ENCODE measurements at regions not wholly inside any gene's neighbourhood (a gene's known extent, or its start where the extent isn't known, plus 50 kb on each side); places are given as distances from the start of the nearest gene placed in this dataset.
A peak's percentile ranks its signal among the peaks of the same experiment; 100 is the strongest.
"Not testable (repeated sequence)": the region's sequence is repeated elsewhere in the genome, so short reads cannot be mapped to it uniquely, and the experiment has no call there.

DNA sequence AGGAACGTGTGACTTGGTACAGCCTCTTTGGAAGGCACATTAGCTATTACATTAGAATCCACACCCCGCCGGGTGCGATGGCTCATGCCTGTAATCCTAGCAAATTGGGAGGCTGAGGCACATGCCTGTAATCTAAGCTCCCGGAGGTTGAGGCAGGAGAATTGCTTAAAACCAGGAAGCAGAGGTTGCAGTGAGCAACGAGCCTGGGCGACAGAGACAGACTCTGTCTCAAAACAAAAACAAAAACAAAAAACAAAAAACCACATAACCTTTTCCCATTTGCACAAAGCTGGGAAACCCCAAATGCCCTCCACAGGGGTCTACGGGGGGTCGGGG is 82.7 kb upstream of the METTL9 start:
- ATAC-seq (ENCODE audit: low FRiP score in 2 of 2); H3K27ac ChIP-seq; H3K27me3 ChIP-seq; H3K4me3 ChIP-seq; H3K36me3 ChIP-seq; H3K9me3 ChIP-seq: not testable (repeated sequence)
- H3K4me1 ChIP-seq = peaks cover 22 to 52% (median 25%) of the 10 kb centered on the region in 4 donors
- DNase-seq = peak in 1 of 2 donors; percentile 15
- WGBS, 2 donors = 59 to 68% methylated on average over 7 of the region's 9 CpGs

DNA sequence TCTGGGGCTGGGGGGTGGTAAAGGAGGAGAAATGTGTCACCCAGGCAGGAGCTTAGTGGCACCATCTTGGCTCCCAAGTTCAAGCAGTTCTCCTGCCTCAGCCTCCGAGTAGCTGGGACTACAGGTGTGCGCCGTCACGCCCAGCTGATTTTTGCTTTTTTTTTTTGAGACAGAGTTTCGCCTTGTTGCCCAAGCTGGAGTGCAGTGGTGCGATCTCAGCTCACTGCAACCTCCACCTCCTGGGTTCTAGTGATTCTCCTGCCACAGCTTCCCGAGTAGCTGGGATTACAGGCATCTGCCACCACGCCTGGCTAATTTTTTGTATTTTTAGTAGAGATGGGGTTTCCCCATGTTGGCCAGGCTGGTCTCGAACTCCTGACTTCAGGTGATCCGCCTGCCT is 82.1 kb upstream of the METTL9 start:
- Histone ChIP-seq H3K4me3 (peak overlapping the region in 1 of 4 donors; percentile 23), H3K27ac (peak overlapping the region in 2 of 4 donors; percentile 54 to 55), H3K4me1 (peaks cover 16 to 46% (median 22%) of the 10 kb centered on the region in 4 donors)
- H3K9me3 ChIP-seq; DNase-seq; H3K27me3 ChIP-seq; H3K36me3 ChIP-seq; ATAC-seq (ENCODE audit: low FRiP score in 2 of 2): not testable (repeated sequence)
- 83 to 88% methylated on average over 8 to 10 of the region's 10 CpGs for WGBS, 2 donors

DNA sequence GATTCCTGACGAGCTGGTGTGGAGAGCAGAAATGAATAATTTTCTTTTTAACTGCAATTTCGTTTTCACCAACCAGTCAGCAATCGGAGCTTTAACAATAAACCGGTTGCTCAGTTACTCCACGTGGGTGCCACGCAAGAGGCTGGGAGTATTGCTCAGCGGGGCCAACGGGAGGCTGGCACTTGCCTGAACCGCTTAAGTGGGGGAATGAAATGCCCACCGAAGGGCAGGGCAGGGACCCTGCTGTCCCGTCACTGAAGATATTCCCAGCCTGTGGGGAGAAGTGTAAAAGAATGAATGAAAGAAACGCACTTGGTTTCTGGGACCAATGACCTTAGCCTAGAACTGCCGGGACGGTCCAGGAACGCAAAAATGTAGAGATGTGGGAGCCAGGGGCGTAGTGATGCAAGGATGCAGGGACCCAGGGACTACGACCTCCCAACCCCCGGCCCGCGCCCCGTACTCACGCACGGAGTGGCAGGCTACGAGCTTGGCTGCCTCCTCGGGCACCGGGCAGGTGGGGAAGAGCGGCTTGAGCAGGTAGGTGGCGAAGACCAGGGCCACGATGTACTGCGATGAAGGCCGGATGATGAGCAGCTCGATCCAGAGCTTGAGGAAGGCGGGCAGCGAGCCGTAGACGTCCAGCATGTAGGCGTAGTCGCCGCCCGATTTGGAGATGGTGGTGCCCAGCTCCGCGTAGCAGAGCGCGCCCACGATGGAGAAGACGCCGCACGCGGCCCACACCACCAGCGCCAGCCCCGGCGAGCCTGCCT is 79.8 kb upstream of the METTL9 start:
- not testable (repeated sequence) for H3K36me3 ChIP-seq, H3K9me3 ChIP-seq, H3K27me3 ChIP-seq
- WGBS, 2 donors = 0 to 1% methylated on average over 28 to 36 of the region's 52 CpGs
- Histone ChIP-seq H3K4me3 (peak overlapping the region; percentile 78 to 94 (median 84)), H3K27ac (peak overlapping the region; percentile 84 to 97 (median 90)), H3K4me1 (peaks cover 4 to 32% (median 10%) of the 10 kb centered on the region in 4 donors)
- ATAC-seq (ENCODE audit: low FRiP score in 2 of 2) = peak; percentile 41 to 43
- peak in 1 of 2 donors; percentile 89 for DNase-seq

DNA sequence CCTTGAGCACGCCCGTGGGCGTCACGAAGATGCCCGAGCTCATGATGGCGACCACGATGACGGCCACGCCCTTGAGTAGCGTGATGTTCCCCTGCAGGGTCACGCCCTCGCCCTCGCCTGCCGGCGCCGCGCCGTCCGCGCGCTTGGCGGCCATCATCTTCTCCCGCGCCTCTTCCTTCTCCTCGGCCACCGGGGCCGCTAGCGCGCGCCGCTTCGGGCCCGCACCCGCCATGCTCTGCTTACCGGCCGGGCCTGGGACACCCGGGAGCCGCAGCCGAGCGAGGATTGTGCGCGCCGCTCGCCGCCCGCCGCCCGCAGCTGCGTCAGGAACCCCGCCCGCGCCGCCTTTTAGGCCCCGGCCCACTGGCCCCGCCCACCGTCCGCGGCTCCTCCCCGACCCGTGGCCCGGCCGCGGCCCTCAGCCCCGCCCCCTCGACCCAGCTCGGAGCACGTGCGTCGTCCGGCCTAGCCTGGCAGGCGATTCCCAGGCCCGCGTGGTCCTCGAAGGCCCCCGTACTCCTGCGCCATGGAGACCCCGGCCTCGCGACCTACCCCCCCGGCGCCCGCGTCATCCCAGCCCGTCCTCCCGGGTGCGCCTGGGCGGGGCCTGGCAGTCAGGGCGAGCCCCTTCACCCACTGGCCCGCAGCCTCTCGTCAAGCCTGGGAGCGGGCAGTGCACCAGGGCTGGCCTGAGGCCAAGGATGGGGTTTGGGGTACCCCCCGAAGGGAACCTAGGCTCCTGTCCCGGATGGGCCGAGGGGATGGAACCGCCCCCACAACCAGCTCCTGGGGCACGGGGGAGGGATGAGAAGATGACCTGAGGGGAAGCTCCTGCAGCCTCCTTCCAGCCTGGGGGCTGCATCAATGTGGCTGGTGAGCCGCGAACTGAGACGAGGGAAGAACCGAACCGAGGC is 79.0 kb upstream of the METTL9 start:
- TF ChIP-seq, protein P1, sequence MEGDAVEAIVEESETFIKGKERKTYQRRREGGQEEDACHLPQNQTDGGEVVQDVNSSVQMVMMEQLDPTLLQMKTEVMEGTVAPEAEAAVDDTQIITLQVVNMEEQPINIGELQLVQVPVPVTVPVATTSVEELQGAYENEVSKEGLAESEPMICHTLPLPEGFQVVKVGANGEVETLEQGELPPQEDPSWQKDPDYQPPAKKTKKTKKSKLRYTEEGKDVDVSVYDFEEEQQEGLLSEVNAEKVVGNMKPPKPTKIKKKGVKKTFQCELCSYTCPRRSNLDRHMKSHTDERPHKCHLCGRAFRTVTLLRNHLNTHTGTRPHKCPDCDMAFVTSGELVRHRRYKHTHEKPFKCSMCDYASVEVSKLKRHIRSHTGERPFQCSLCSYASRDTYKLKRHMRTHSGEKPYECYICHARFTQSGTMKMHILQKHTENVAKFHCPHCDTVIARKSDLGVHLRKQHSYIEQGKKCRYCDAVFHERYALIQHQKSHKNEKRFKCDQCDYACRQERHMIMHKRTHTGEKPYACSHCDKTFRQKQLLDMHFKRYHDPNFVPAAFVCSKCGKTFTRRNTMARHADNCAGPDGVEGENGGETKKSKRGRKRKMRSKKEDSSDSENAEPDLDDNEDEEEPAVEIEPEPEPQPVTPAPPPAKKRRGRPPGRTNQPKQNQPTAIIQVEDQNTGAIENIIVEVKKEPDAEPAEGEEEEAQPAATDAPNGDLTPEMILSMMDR (IDR thresholded peaks at IDR 0.05) = peak in 1 of 6 experiments; percentile 31
- TF ChIP-seq POLR2A (IDR thresholded peaks at IDR 0.05) = peak in 3 of 4 donors; percentile 64 to 87 (median 87)
- TF ChIP-seq POLR2AphosphoS5 (IDR thresholded peaks at IDR 0.05) = peak; percentile 55 to 81
- Histone ChIP-seq H3K27ac (peak overlapping the region; percentile 84 to 97 (median 90)), H3K4me1 (peaks cover 4 to 26% (median 10%) of the 10 kb centered on the region in 4 donors), H3K4me3 (peak overlapping the region; percentile 78 to 94 (median 84))
- not testable (repeated sequence) for H3K27me3 ChIP-seq, H3K36me3 ChIP-seq, H3K9me3 ChIP-seq
- 5 to 11% methylated on average over 35 to 38 of the region's 101 CpGs for WGBS, 2 donors
- DNase-seq = peak; percentile 92 to 100
- ATAC-seq (ENCODE audit: low FRiP score in 2 of 2) = peak; percentile 92 to 95

DNA sequence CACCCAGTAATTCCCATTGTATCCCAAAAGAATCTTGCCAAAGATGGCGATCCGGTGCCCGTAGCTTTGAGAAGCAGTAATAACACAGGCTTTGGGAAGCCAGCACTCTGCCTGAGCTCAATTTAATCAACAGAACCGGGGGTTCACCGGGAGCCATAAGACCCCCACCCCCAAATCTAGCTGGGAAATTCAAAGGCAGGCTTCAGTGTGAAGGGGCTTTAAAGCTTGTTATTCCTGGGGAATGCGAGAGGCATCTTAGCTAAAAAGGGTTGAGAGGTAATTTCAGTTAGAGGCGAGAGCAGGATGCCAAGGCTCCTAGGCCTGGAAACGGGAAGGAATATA is 78.4 kb upstream of the METTL9 start:
- not testable (repeated sequence) for H3K27me3 ChIP-seq; DNase-seq; ATAC-seq (ENCODE audit: low FRiP score in 2 of 2); H3K4me3 ChIP-seq; H3K36me3 ChIP-seq; H3K9me3 ChIP-seq
- H3K27ac ChIP-seq = peak overlapping the region in 1 of 4 donors; percentile 91
- peaks cover 4 to 21% (median 10%) of the 10 kb centered on the region in 4 donors for H3K4me1 ChIP-seq
- 83 to 88% methylated on average over 5 to 8 of the region's 8 CpGs for WGBS, 2 donors

DNA sequence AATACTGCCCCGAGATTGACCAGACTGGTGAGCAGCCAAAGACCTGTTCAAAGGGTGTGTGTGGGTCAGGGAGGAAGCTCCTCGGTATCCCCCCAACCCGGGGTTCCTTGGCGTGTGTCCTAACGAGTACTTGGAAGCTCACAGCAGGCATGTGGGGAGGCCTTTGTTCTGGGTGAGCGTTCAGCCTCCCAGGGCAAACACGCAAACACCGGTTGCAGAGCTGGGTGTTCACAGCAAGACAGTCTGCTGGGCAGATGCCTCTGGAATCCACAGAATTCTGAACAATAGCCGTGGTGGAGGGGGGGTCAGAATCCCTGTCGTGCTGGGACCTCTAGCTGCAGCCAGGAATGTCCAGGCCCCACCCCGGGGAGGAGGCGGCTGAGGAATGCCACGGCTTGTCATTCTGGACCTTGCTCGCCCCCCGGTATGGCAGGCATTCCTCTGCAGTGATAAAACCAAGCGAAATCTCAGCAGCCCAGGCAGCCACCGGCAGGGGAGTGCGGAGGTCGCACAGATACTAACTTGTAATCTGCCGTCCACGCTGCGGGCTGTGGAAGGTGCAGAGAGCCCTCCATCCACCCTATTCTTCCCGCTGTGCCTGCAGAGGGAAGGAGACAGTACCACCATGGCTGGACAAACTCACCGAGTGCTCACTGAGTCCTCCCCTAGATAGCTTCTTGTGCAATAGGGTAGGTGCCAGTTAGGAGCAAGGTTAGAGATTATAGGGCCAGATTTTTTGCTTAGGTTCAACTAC is 77.8 kb upstream of the METTL9 start:
- not testable (repeated sequence) for ATAC-seq (ENCODE audit: low FRiP score in 2 of 2); H3K27ac ChIP-seq; H3K27me3 ChIP-seq; H3K36me3 ChIP-seq; H3K9me3 ChIP-seq; H3K4me3 ChIP-seq
- peak in 1 of 2 donors; percentile 81 for DNase-seq
- H3K4me1 ChIP-seq = peaks cover 4 to 18% (median 10%) of the 10 kb centered on the region in 4 donors
- 57 to 70% methylated on average over 12 to 20 of the region's 24 CpGs for WGBS, 2 donors

DNA sequence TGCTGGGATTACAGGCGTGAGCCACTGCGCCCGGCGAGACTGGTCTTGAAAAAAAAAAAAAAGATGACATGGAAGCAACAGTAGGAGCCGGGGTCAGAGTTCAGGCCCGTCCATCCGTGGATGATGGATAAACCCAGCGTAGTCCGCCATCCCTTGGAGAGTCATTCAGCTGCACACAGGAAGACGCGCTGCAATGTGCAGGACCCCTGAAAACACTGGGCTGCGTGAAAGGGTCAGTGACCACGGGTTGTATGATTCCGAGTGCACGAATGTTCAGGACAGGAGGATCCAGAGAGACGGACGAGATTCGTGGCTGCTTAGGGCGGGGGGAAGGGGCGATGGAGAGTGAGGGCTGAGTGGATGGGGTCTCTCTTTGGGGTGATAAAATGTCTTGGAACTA is 76.5 kb upstream of the METTL9 start:
- DNase-seq = peak in 1 of 2 donors; percentile 37
- ATAC-seq (ENCODE audit: low FRiP score in 2 of 2) = not testable (repeated sequence)

More for the DNA sequence above, 76.5 kb upstream of the METTL9 start:
- not testable (repeated sequence) for H3K9me3 ChIP-seq, H3K27me3 ChIP-seq, H3K27ac ChIP-seq, H3K36me3 ChIP-seq, H3K4me1 ChIP-seq, H3K4me3 ChIP-seq
- 89 to 95% methylated on average over 19 to 20 of the region's 20 CpGs for WGBS, 2 donors

Data from upper lobe of left lung (tissue), 6 donors.